ENCODE measurements at regions not wholly inside any gene's neighbourhood (a gene's known extent, or its start where the extent isn't known, plus 50 kb on each side); places are given as distances from the start of the nearest gene placed in this dataset.

GRCh38 chr10:62926407-62926806 lies 110.2 kb upstream of the EGR2 start:
- no peak for DNase-seq (ENCODE audit: low spot score)

- DNase-seq (ENCODE audit: low spot score) = peak; percentile 30
These were observed 108.2 kb upstream of the EGR2 start for GRCh38 chr10:62924344-62924748.

- no peak for DNase-seq (ENCODE audit: low spot score)
These were observed 103.6 kb upstream of the EGR2 start for GRCh38 chr10:62919776-62920175.

GRCh38 chr10:62917475-62918238 lies 101.5 kb upstream of the EGR2 start:
- DNase-seq (ENCODE audit: low spot score) = no peak

- no peak for DNase-seq (ENCODE audit: low spot score)
These were observed 100.0 kb upstream of the EGR2 start for GRCh38 chr10:62916141-62916603.

GRCh38 chr10:62915158-62915557 lies 99.0 kb upstream of the EGR2 start:
- DNase-seq (ENCODE audit: low spot score) = no peak

GRCh38 chr10:62912086-62912485 lies 95.9 kb upstream of the EGR2 start:
- no peak for DNase-seq (ENCODE audit: low spot score)

- no peak for DNase-seq (ENCODE audit: low spot score)
These were observed 95.2 kb upstream of the EGR2 start for GRCh38 chr10:62911210-62911963.

GRCh38 chr10:62907470-62908212 lies 91.5 kb upstream of the EGR2 start:
- DNase-seq (ENCODE audit: low spot score) = no peak

GRCh38 chr10:62904281-62904875 lies 88.2 kb upstream of the EGR2 start:
- DNase-seq (ENCODE audit: low spot score) = no peak

- DNase-seq (ENCODE audit: low spot score) = no peak
These were observed 87.7 kb upstream of the EGR2 start for GRCh38 chr10:62903828-62904227.

GRCh38 chr10:62900829-62901571 lies 84.8 kb upstream of the EGR2 start:
- DNase-seq (ENCODE audit: low spot score) = no peak

GRCh38 chr10:62899311-62899710 lies 83.1 kb upstream of the EGR2 start:
- no peak for DNase-seq (ENCODE audit: low spot score)

GRCh38 chr10:62895063-62895462 lies 78.9 kb upstream of the EGR2 start:
- DNase-seq (ENCODE audit: low spot score) = no peak

- DNase-seq (ENCODE audit: low spot score) = no peak
These were observed 78.0 kb upstream of the EGR2 start for GRCh38 chr10:62894156-62894555.

- no peak for DNase-seq (ENCODE audit: low spot score)
These were observed 76.9 kb upstream of the EGR2 start for GRCh38 chr10:62893036-62893435.

GRCh38 chr10:62890395-62890794 lies 74.2 kb upstream of the EGR2 start:
- DNase-seq (ENCODE audit: low spot score) = no peak

GRCh38 chr10:62887642-62888041 lies 71.5 kb upstream of the EGR2 start:
- no peak for DNase-seq (ENCODE audit: low spot score)

GRCh38 chr10:62885684-62886461 lies 69.7 kb upstream of the EGR2 start:
- no peak for DNase-seq (ENCODE audit: low spot score)

GRCh38 chr10:62880162-62880561 lies 64.0 kb upstream of the EGR2 start:
- no peak for DNase-seq (ENCODE audit: low spot score)

GRCh38 chr10:62873866-62874265 lies 57.7 kb upstream of the EGR2 start:
- DNase-seq (ENCODE audit: low spot score) = no peak
